Pancreas (tissue), 10 donors: ENCODE measurements at regions not wholly inside any gene's neighbourhood (a gene's known extent, or its start where the extent isn't known, plus 50 kb on each side); places are given as distances from the start of the nearest gene placed in this dataset.

Source experiments
- ATAC-seq, 4 donors: fragments of 200-7000 bp; cut with Tn5 transposase; one replicate each; pipeline versions ENCODE4 v1.8.0 to v1.9.1; 2020; ENCODE audit warnings: mild to moderate bottlenecking in 4 of 4, moderate library complexity in 4 of 4
- DNase-seq, 6 donors: peaks; one replicate each; pipeline ENCODE4 v3.0.0-alpha.2; 2020
- FAIRE-seq: peaks from 2 replicates; lab custom pipeline; 2012; peaks lifted over from hg19 to GRCh38; lab: Jason Lieb, UNC
- H3K27ac ChIP-seq, 4 donors: fragments of 200-600 bp; sonication (generic); 1 replicate in 3 of 4; 2 replicates in 1 of 4; pipeline versions ENCODE4 v1.5.0 to v1.8.0; 2020
- H3K27me3 ChIP-seq, 4 donors: fragments of 200-600 bp; one replicate each; pipeline ENCODE4 v1.8.0; 2021
- H3K36me3 ChIP-seq, 3 donors: fragments of 200-600 bp; sonication (generic) in 1 of 3; one replicate each; pipeline versions ENCODE4 v1.5.0 to v1.8.0; 2020 to 2021
- H3K4me1 ChIP-seq, 3 donors: fragments of 200-600 bp; one replicate each; pipeline ENCODE4 v1.8.0; 2021
- H3K4me3 ChIP-seq, 4 donors: fragments of 200-600 bp; sonication (generic) in 2 of 4; one replicate each; pipeline versions ENCODE4 v1.5.0 to v1.8.0; 2020 to 2021
- H3K9me3 ChIP-seq, 4 donors: fragments of 200-600 bp; one replicate each; pipeline ENCODE4 v1.8.0; 2021
- CTCF ChIP-seq, 4 donors: fragments of 200-600 bp; sonication (generic) in 3 of 4; IDR thresholded peaks; one replicate each; pipeline versions ENCODE4 v1.5.0 to v1.8.0; 2021; ENCODE audit warnings: antibody characterized with exemption in 4 of 4
- WGBS, 2 donors: extraction: QIAGEN DNeasy Blood & Tissue Kit; methylation state at CpG; one replicate each; pipeline ENCODE4 v1.1.7; 2013; 5-methylcytosine and 5-hydroxymethylcytosine counted together
- intact Hi-C, 3 donors: fragments of 100-400 bp; cut with DNase I; formaldehyde crosslinking; loops; one replicate each; pipeline versions ENCODE4 v1.11.1 to v1.14.2; 2022
- donor health status: healthy with polysubstance abuse.
- donor health status: DM: no; HTN: no; CAD: no; lungs with moderate emphysema.
- donor health status: DM: no; HTN: no; CAD: no.
- donor health status: control.
- donor health status: control.
- donor health status: Bipolar disorder and iron deficiency.
- donor health status: DM: yes; HTN: yes; CAD: no.
- donor health status: DM: no; HTN: no; CAD: no.
- donor health status: DM: no; HTN: no; CAD: no.
- donor health status: DM: yes; HTN: yes; CAD: no.

GRCh38 chr2:48227617-48228344, 86.7 kb upstream of the FOXN2 start:
- WGBS, 2 donors, result 62 to 74% methylated on average over 3 of the region's 3 CpGs
- FAIRE-seq (no peak), ATAC-seq (peak in 2 of 4 donors; percentile 27 to 61), DNase-seq (no peak)
- intact Hi-C loops, result no loop called here
- Histone ChIP-seq H3K27ac (no peak overlapping the region), H3K4me3 (no peak overlapping the region), H3K36me3 (no peaks in the 10 kb centered on the region), H3K27me3 (no peaks in the 10 kb centered on the region), H3K9me3 (no peaks in the 10 kb centered on the region), H3K4me1 (no peaks in the 10 kb centered on the region)
- TF ChIP-seq CTCF (IDR thresholded peaks at IDR 0.05), result no peak

- Histone ChIP-seq H3K27me3 (no peaks in the 10 kb centered on the region), H3K9me3 (no peaks in the 10 kb centered on the region), H3K27ac (no peak overlapping the region), H3K4me3 (no peak overlapping the region), H3K36me3 (no peaks in the 10 kb centered on the region), H3K4me1 (no peaks in the 10 kb centered on the region)
- ATAC-seq (no peak), DNase-seq (no peak), FAIRE-seq (no peak)
- no peak for TF ChIP-seq CTCF (IDR thresholded peaks at IDR 0.05)
- intact Hi-C loops, result no loop called here
- 86 to 97% methylated on average over 2 of the region's 2 CpGs for WGBS, 2 donors
Observed at GRCh38 chr2:48228345-48228684, 86.2 kb upstream of the FOXN2 start.

GRCh38 chr2:48229063-48229462, 85.4 kb upstream of the FOXN2 start:
- Histone ChIP-seq H3K27me3 (no peaks in the 10 kb centered on the region), H3K9me3 (no peaks in the 10 kb centered on the region), H3K27ac (no peak overlapping the region), H3K4me3 (no peak overlapping the region), H3K4me1 (no peaks in the 10 kb centered on the region), H3K36me3 (no peaks in the 10 kb centered on the region)
- intact Hi-C loops, result no loop called here
- DNase-seq (no peak), ATAC-seq (no peak), FAIRE-seq (no peak)
- no peak for TF ChIP-seq CTCF (IDR thresholded peaks at IDR 0.05)
- WGBS, 2 donors, result 79 to 88% methylated on average over 5 of the region's 5 CpGs

- ATAC-seq, result no peak
- Histone ChIP-seq H3K36me3 (no peaks in the 10 kb centered on the region), H3K27ac (no peak overlapping the region), H3K4me3 (no peak overlapping the region), H3K27me3 (no peaks in the 10 kb centered on the region), H3K9me3 (no peaks in the 10 kb centered on the region), H3K4me1 (no peaks in the 10 kb centered on the region)
- intact Hi-C loops, result no loop called here
- no peak for FAIRE-seq
- no peak for DNase-seq
- WGBS, 2 donors, result 85 to 88% methylated on average over 3 of the region's 3 CpGs
- no peak for TF ChIP-seq CTCF (IDR thresholded peaks at IDR 0.05)
Observed at GRCh38 chr2:48230834-48231233, 83.6 kb upstream of the FOXN2 start.

GRCh38 chr2:48232351-48232750, 82.1 kb upstream of the FOXN2 start:
- intact Hi-C loops, result no loop called here
- H3K9me3 ChIP-seq, result no peaks in the 10 kb centered on the region
- no peak overlapping the region for H3K4me3 ChIP-seq
- no peaks in the 10 kb centered on the region for H3K4me1 ChIP-seq
- no peaks in the 10 kb centered on the region for H3K27me3 ChIP-seq
- ATAC-seq (no peak), DNase-seq (no peak), FAIRE-seq (no peak)
- H3K27ac ChIP-seq, result no peak overlapping the region
- no peaks in the 10 kb centered on the region for H3K36me3 ChIP-seq
- no peak for TF ChIP-seq CTCF (IDR thresholded peaks at IDR 0.05)
- 83% methylated on average over 6 of the region's 6 CpGs for WGBS, 2 donors
